GM19395 (cell line): ENCODE measurements at regions not wholly inside any gene's neighbourhood (a gene's known extent, or its start where the extent isn't known, plus 50 kb on each side); places are given as distances from the start of the nearest gene placed in this dataset.

Experiments
- ATAC-seq: cut with Tn5 transposase; IDR thresholded peaks from one replicate; pipeline ENCODE4 v1.9.1; 2021; ENCODE audit warnings: mild to moderate bottlenecking, moderate library complexity; ENCODE audit not compliant: unreplicated experiment

DNA sequence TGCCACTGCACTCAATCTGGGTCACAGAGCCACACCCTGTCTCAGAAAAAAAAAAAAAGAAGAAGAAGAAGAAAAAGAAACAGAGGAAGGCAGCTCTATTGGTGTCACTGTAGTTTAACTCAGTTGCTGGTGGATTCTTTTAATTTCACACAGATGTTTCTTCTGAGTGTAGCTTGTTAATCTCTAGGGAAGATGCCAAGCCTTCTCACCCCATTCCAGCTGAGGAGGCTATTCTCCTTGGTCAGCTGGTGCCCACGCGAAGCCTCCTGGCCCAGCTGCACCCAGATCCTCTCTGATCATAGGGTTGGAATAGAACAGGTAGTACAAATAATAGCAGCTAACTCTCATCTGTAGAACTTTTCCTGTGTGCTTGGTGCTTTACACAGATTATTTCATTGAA lies 113.8 kb upstream of the SPRY4 start:
- ATAC-seq: no peak

DNA sequence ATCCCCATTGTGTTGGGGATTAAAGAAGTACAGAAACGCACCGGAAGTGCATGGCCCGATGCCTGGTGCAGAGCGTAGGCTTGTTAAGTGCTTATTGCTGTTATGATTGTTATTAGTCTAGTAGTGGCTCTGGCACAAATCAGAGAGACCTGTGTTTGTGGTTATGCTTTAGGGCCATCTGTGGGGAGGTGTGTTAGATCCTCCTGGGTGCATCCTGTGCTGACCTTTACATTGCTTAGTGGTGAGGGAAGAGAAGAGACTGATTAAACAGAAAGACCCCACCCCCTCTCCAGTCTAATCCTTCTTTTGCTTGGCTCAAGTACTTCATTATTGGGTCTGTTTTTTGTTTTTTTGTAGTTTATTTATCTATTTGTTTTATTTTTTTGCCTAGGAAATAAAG lies 112.7 kb upstream of the SPRY4 start:
- no peak for ATAC-seq

DNA sequence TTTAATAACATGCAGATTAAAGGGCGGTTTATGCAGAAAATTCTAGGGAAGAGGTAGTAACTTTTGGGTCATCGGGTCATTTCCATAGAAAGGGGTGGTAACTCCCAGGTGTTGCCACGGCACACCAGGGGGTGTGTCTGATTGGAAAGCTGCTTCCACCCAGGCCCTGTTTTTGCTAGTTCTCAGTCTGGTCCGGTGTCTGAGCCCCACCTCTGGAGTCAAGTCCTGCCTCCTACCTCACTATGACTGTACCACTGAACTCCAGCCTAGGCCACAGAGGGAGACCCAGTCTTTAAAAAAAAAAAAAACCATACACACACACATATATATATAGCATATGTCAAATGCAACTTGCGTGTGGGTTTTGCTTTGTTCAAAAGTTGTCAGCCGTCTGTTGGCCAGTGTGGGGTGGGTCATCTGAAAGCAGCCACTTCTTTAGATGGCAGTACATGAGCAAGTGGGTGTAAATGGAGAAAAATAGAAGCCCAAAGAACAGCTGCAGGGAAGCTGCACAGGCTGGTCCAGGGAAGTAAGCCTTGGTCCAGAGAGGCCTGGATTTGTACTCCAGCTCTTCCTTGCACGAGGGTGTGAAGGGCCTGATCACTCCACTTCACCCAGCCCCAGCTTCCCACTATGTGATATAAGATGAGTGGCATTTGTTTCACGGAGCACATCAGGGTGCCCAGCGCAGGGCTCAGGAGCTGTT lies 110.7 kb upstream of the SPRY4 start:
- ATAC-seq: no peak

DNA sequence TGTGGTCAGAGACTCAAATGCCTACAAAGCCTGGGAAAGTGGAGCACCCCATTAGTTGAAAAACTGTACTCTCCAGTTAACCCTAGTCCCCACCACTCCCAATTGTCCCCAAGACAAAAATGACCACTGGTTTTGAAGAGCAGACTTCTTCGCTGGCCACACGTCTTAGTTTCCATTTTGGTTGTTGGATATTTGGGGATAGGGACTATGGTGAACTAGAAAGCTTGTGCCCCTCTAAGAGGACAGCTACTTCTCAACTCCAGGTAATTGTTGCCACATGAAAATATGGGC lies 109.4 kb upstream of the SPRY4 start:
- no peak for ATAC-seq

DNA sequence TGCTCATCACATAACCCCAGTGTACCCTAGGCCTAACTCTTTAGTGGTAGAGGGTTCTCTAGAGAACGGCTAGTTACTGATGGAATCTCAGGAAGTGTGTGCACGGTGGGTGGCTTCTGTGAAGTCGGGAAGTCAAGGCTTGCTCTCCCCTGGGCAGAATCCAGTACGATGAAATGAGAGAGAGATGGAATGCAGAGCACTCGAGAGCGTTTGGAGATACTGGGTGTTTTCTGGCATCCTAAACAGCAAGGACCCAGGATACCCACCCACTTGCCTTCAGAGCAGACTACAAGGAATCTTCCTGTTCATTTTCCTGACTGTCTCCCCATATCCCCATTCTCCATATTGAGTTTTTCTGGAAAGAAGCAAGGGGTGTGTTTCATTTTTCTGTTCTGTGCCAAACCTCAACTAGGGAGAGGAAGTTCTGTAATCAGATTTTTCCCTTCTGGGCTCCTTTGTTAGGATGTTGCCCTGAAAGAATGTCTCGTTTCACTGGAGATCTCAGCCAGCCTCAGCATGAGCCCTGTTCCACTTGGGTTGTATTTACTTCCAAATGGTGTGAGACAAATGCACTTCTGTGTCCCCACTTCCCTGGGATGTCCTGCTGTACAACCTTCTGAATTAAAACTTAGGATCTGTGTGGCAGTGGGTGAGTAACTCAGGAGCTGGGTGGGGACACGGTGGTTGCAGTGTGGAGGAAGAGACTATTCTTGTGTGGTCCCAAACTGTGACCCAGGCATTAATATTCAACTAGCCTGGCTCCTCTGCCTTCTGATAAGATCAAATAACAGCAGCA lies 108.9 kb upstream of the SPRY4 start:
- no peak for ATAC-seq

DNA sequence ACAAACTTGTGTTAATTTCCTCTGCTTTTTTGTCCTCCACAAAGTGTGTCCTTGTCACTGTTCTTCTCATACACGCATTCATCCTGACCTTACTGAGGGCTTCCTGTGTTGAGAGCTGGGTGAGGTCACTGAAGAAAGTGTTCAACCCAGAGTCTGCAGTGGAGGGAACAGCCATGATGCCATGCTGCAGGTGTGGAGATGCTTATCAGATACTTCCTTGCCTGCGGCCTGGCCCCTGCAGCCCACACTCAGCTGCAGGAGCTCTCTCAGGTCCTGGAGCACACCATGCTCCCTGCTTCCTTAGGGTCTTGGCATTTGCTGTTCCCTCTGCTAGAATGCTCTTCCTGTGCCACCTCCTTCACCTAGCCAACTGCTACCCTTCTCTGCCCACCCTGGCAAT lies 108.1 kb upstream of the SPRY4 start:
- peak; percentile 52 for ATAC-seq

DNA sequence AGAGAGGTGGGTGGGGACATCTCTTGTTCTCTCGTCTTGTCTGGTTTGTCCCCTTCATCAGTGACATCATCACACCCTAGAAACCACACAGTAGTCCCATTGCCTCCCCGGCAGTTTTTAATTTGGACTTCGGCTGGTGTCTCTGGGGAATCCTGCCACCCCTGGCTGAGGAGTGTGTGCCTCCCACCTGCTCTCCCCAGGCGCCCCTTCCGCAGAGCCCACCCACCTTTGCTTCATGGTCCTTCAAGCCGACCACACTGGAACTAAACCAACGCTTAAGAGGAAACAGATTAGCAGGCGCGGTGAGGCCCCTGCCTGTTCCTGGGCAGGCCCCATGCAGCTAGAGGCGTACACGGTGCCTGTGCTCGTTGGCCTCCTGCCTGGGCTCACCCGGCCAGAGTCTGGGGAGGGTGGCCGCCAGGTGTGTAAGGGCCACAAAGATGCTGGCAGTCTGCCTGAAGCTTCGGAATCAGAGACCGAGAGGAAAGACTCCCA lies 107.6 kb upstream of the SPRY4 start:
- peak; percentile 76 for ATAC-seq

DNA sequence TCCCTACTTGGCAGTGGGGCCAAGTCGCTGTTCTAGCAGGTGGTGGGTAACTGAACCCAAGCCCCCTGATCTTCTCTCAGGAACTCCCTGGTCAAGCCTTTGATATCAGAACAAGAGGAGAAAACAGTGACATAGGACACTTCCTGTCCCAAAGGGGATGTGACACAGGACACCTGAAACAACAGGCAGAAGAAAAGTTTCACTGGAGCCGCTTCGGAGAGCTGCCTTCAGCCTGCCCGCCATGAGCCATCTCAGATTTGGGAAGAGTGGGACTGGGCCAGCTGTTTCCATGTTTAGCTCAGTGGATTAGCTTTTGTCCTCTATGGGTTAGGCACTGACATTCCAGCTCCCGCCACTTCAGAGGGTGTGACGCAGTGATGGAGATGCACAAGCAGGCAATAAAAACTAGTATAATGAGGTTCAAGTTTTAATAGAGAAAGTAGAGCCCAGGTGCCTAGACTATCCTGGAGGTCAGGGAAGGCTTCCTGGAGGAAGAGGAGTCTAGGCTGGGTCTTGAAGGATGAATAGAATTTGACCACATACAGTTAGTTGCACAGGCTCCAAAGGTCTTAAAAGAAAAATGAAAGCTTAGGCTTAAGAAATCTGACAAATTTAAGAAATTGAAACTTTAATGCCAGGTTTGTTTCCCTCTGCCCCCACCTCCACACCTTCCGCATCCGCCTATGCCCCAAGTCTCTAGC lies 104.1 kb upstream of the SPRY4 start:
- no peak for ATAC-seq

DNA sequence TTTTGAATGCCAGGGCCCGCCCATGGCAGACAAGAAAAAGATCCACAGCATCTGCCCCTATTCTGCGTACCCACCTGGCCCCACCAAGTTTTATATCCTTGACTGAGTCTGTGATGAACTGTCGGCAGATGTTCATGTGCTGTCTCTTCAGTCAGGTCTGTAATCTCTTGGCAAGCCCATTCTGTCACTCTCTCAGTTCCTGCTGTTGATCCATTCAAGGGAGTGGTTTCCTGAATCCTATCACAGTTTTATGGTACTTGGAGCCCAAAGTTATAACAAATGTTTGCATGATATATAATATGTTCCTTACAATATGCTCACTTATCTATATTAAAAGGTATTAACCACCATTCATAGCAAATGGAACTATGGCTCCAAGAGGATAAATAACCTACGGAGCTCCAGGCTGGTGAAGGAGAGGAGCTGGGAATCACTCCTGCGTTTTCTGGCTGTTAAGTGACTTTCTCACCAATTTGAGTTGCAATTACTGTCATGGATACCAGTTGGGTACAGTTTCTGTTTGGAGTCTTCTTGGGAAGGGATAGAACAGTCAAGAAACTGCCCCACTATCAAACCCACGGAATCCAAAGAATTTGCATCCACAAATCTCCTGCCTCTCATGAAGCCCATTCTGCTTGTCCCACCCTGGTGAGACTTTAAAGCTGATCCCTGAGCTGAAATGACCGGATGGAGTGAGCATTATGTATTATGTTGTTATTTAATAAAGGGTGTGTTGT lies 103.4 kb upstream of the SPRY4 start:
- ATAC-seq: no peak

DNA sequence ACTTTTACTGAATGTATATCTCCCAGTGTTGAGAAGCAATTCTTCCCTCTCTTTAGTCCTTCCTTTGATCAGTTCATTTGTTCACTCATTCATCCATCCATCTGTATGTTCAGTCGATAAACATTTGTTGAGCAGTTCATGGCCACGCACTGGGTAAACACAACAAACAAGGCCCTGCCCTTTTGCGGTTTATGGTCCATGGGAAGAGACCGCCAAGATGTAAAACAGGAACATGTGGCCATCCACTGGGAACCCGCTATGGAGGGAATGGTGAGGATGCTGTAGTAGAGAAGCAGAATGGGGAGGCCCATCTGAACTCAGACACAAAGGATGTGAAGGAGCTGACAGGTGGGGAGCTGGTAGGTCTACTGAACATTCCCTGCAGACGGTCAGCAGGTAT lies 102.7 kb upstream of the SPRY4 start:
- no peak for ATAC-seq

DNA sequence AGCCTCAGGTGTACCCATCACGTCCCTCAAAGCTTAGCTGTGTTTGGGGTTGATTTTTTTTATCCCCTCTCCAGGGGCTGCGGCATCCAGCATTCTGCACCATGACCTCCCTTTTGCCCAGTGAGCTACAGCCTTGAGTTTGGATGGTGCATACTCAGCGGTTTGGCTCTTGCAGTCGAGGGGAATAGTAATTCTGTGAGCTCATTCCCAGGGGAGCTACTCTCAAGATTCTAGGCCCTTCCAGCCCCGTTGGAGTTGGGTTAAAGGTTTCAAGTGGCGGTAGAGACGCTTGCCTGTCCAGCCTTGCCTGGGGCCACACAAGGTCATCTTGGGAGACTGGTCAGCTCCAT lies 102.2 kb upstream of the SPRY4 start:
- no peak for ATAC-seq

DNA sequence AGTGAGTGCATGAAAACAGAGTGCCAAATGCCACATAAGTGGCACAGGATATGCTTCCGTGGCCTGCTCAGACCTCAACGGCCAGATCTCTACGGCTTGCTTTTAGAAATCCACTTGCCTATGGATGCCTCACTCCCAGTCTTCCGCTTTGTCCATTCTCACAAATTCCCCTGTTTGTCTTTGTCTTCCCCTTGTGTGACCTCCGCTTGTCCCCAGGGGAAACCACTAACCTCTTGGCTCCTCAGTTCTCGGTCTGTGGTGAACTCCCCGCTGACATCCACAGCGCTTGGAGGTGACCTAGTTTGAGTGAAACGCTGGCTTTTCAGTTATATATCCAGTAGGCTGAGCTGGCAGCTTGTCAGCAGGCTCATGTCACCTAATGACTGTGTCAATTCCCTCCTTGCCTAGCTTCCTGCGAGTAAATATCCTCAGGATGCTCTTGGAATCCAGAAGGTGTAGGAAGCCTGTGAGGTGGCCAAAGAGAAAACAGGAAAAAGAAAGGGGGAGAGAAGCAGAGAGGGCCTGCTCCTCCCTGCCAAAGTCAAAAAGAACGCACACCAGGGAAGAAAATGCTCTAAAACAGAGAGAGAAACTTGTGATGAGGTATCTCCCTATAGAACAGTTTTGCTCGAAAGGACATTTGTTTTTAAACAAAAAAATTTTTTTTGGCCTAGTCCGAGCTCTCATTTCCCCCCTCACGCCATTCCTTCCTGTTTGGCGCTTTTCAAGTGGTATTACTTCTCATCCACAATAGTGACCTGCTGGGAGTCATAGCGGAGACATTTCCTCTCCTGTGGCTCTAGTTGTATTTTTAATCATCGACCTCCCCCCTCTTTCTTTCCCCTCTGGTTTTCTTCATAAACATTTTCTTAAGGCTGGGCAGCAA lies 101.6 kb upstream of the SPRY4 start:
- ATAC-seq: no peak

DNA sequence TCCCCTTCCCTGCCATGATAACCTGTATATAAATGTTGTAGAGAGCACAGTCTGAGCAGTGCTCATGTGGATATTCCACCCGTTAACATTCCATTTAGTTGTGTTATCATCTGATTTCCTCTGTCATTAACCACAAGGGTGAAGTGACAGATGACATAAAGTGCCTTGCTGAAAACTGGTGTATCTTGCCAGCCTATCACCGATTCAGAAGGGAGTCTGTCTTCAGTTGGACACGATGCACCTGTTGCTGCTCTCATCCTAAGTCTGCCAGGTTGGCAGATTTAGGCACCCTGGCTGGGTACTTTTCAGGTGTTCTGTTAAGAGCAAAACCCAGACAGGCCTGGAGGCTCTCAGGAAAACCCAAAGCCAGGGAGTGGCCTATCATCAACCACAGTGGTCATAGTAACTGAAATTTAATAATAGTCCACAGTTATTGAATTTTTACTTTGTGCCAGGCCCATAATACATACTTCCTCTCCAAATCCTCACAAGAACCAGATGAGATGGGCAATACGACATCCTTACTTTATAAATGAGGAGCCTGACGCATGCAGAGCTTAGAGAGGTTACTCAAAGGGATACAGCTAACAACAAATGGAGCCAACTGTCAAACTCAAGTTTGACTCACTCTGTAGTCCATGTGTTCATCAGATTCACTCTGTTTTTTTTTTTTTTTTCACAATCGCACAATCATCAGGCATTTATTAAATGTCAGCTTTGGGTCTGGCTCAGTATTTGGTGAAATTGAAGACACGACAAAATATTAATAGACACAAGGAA lies 100.7 kb upstream of the SPRY4 start:
- ATAC-seq: no peak

DNA sequence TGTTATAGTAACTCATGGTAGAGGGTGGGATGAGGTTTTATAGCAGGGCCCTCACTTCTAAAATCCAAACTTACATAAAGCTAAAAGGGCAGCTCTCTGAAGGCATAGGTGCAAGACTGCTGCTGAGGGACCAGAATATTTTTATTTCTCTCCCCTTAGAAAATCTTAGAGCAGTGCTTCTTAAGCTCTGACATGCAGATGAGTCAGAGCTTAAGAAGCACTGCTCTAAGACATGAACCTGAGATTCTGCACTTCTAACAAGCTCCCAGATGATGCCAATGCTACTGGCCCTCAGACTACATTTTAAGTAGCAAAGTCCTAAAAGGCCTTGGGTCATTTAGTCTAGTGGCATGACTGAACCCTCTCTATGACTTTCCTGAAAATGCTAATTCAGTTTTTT lies 97.6 kb upstream of the SPRY4 start:
- no peak for ATAC-seq

DNA sequence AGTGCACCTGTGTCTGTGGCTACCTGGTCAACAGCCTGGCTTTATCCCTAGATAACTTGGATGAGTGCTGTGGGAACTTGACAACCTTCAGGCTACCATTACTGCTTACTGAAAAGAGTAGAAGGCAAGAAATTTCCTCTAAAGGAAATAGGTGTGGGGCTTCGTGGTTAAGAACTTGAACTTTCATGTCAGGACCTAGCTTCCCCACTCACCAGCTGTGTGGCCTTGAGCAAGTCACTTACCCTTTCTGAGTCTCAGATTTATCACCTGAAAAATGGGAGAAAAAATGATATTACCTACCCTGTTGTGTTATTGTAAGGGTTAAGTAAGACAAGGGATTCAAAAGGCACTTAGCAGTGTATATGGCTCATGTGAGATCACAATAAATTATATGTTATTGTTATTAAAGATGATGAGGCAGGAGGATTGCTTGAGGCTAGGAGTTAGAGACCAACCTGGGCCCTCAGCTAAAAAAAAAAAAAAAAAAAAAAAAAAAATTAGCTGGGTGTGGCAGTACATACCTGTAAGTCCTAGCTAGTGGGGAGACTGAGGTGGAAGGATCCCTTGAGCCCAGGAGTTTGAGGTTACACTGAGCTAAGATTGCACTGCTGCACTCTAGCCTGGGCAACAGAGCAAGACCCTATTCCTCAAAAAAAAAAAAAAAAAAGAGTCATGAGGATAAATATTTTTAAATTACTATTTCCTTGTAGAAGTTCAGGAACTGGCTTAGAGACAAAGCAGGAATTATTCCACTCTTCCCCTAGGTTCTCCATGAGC lies 97.0 kb upstream of the SPRY4 start:
- no peak for ATAC-seq

DNA sequence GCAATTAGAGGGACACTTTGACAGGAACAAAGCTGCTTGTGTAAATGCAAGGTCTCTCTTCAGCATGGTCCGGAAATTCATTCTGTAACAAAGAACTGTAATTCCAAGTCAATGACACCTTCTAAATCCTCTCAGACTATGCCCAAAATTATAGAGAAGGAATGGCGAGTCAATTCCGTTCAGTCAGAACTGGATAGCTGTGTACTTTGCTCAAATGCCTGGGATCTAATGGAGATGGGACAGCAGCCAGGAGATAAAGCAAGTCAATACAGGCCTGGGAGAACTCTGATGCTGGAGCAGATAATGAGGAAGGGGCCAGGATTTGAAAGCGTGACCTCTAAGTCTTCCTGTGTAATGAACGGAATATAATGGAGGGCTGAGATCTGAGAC lies 96.4 kb upstream of the SPRY4 start:
- ATAC-seq: no peak

DNA sequence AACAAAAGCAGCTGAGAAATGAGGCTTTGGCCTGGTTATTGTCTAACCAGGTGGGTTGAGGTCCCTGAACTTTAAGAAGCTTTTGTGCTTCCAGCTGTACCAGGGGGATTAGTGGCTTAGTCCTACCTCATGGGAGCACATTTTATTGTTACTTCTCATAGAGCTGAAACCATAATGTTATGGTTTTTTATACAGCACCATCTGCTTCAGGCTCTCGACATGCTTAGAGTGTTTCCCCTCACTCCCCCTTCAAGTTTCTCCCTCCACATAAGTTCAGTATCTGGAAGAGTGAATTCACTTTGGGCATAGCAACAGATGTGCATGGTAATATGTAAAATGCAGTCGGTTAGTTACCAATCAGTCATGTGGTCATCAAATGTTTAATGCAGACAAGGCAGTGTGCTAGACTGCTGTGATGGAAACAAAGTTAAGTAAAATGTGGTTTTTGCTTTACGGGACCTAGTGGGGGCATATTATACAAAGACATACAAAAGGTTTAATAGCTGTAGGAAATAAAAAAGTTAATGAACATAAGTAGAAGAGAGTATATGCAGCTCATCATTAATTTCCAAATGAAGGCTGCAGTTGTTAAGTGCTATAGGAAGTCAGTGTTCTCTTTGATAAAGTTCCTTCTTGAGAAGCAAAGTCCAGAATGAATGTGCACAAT lies 95.9 kb upstream of the SPRY4 start:
- no peak for ATAC-seq

DNA sequence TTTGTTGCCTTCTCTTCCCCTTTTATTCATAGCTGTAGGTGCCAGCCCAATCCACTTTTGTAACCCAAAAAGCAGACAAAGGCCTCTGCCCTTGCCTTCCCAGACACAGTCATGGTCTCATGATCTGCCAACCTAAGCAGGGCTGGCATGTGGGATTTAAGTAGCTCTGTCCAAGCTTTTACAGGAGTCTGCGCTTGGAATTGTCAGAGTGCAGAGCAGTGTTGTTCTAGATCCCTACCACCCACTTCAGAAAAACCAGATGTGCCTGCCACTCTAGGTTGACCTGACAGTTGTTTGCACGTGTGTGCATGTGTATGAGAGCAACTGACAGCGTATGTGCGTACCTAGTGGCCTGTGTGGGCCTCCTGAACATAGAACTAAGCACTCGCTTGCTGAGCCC lies 87.8 kb upstream of the SPRY4 start:
- no peak for ATAC-seq
